ENCODE measurements at regions not wholly inside any gene's neighbourhood (a gene's known extent, or its start where the extent isn't known, plus 50 kb on each side); places are given as distances from the start of the nearest gene placed in this dataset.

- no peak for DNase-seq (ENCODE audit: low read depth in 4 of 4, low spot score in 2 of 4)
Measured at GRCh38 chr6:160895562-160895961, 96.0 kb upstream of the MAP3K4 start.

- no peak for DNase-seq (ENCODE audit: low read depth in 4 of 4, low spot score in 2 of 4)
Measured at GRCh38 chr6:160899671-160900430, 91.7 kb upstream of the MAP3K4 start.

GRCh38 chr6:160911949-160912348 lies 79.6 kb upstream of the MAP3K4 start:
- DNase-seq (ENCODE audit: low read depth in 4 of 4, low spot score in 2 of 4), result no peak

- no peak for DNase-seq (ENCODE audit: low read depth in 4 of 4, low spot score in 2 of 4)
Measured at GRCh38 chr6:160912411-160912810, 79.2 kb upstream of the MAP3K4 start.

- no peak for DNase-seq (ENCODE audit: low read depth in 4 of 4, low spot score in 2 of 4)
Measured at GRCh38 chr6:160917572-160917971, 74.0 kb upstream of the MAP3K4 start.

GRCh38 chr6:160919723-160920440 lies 71.7 kb upstream of the MAP3K4 start:
- no peak for DNase-seq (ENCODE audit: low read depth in 4 of 4, low spot score in 2 of 4)

- DNase-seq (ENCODE audit: low read depth in 4 of 4, low spot score in 2 of 4), result no peak
Measured at GRCh38 chr6:160921095-160921494, 70.5 kb upstream of the MAP3K4 start.

- DNase-seq (ENCODE audit: low read depth in 4 of 4, low spot score in 2 of 4), result no peak
Measured at GRCh38 chr6:160926281-160927276, 65.0 kb upstream of the MAP3K4 start.

- no peak for DNase-seq (ENCODE audit: low read depth in 4 of 4, low spot score in 2 of 4)
Measured at GRCh38 chr6:160927416-160927815, 64.2 kb upstream of the MAP3K4 start.

GRCh38 chr6:160929361-160929760 lies 62.2 kb upstream of the MAP3K4 start:
- DNase-seq (ENCODE audit: low read depth in 4 of 4, low spot score in 2 of 4), result no peak

GRCh38 chr6:160929831-160930230 lies 61.7 kb upstream of the MAP3K4 start:
- DNase-seq (ENCODE audit: low read depth in 4 of 4, low spot score in 2 of 4), result no peak

GRCh38 chr6:160930547-160931377 lies 60.8 kb upstream of the MAP3K4 start:
- DNase-seq (ENCODE audit: low read depth in 4 of 4, low spot score in 2 of 4), result peak; percentile 39 to 60 (median 56)

- DNase-seq (ENCODE audit: low read depth in 4 of 4, low spot score in 2 of 4), result no peak
Measured at GRCh38 chr6:160931378-160932310, 59.9 kb upstream of the MAP3K4 start.

- DNase-seq (ENCODE audit: low read depth in 4 of 4, low spot score in 2 of 4), result no peak
Measured at GRCh38 chr6:160933256-160933655, 58.3 kb upstream of the MAP3K4 start.

GRCh38 chr6:160934157-160934556 lies 57.4 kb upstream of the MAP3K4 start:
- DNase-seq (ENCODE audit: low read depth in 4 of 4, low spot score in 2 of 4), result no peak

- DNase-seq (ENCODE audit: low read depth in 4 of 4, low spot score in 2 of 4), result no peak
Measured at GRCh38 chr6:160940197-160940596, 51.4 kb upstream of the MAP3K4 start.
